K562 (cell line): ENCODE measurements at regions not wholly inside any gene's neighbourhood (a gene's known extent, or its start where the extent isn't known, plus 50 kb on each side); places are given as distances from the start of the nearest gene placed in this dataset.

ENCODE experiments used
- ATAC-seq: fragments of 200-7000 bp; cut with Tn5 transposase; 3 replicates; pipeline ENCODE4 v1.9.1; 2020; ENCODE audit warnings: moderate library complexity
- BruUV-seq: library from RNA; stranded (reverse); fragments of 400-500 nt; replicated peaks from 2 replicates; lab custom pipeline; 2021; lab: Mats Ljungman, UMichigan
- CTCF ChIA-PET: fragments of 300-600 bp; formaldehyde crosslinking; extraction: SDS; loops from one replicate; lab custom pipeline; 2021; ENCODE audit warnings: low intra/inter-chr PET ratio; lab: Yijun Ruan, JAX
- POLR2A ChIA-PET: fragments of 300-600, 350-650 bp; sonication (Branson Sonifier 250); formaldehyde crosslinking; extraction: SDS; loops from one replicate; lab custom pipeline; 2021; ENCODE audit warnings: antibody characterized with exemption, inconsistent platforms; lab: Yijun Ruan, JAX
- DNase-seq, 4 experiments: peaks; one replicate each; pipeline versions ENCODE4 v3.0.0 to v3.0.0-alpha.2; 2011 to 2018; ENCODE audit warnings: low spot score in 3 of 4, mixed read lengths in 3 of 4; ENCODE audit errors: extremely low read depth in 1 of 4
- FAIRE-seq: peaks from 2 replicates; lab custom pipeline; 2011; peaks lifted over from hg19 to GRCh38; lab: Jason Lieb, UNC
- H2AFZ ChIP-seq: 2 replicates; pipeline ENCODE4 v1.6.0; 2011; ENCODE audit warnings: low read depth, low read length, control low read depth, inconsistent platforms
- H3K27ac ChIP-seq: fragments of 200-600 bp; 3 replicates; pipeline ENCODE4 v1.8.0; 2011; ENCODE audit warnings: low read depth, mild to moderate bottlenecking, control low read depth, inconsistent platforms, low read length, moderate library complexity, mixed read lengths; ENCODE audit errors: extremely low read depth
- H3K27me3 ChIP-seq, 2 experiments: fragments of 300-600 bp in 1 of 2; 2 replicates in 1 of 2; 3 replicates in 1 of 2; pipeline versions ENCODE4 v1.6.0 to v1.8.0; 2011; ENCODE audit warnings: inconsistent platforms in 2 of 2, low read length in 2 of 2, mild to moderate bottlenecking in 1 of 2, mixed read lengths in 1 of 2, moderate library complexity in 1 of 2; ENCODE audit not compliant: control insufficient read depth in 2 of 2, insufficient read depth in 2 of 2
- H3K36me3 ChIP-seq: fragments of 300-600 bp; 3 replicates; pipeline ENCODE4 v1.8.0; 2011; ENCODE audit warnings: mild to moderate bottlenecking, low read length, inconsistent platforms; ENCODE audit not compliant: control insufficient read depth, insufficient read depth
- H3K4me1 ChIP-seq, 2 experiments: fragments of 200-600 bp in 1 of 2; replicated peaks in 1 of 2; 2 replicates in 1 of 2; 3 replicates in 1 of 2; pipeline versions ENCODE4 v1.5.1 to v1.8.0; 2011; ENCODE audit warnings: inconsistent platforms in 2 of 2, low read length in 2 of 2, mild to moderate bottlenecking in 1 of 2, mixed read lengths in 1 of 2, moderate library complexity in 1 of 2; ENCODE audit not compliant: control insufficient read depth in 2 of 2, insufficient read depth in 2 of 2
- H3K4me2 ChIP-seq: 2 replicates; pipeline ENCODE4 v1.6.1; 2011; ENCODE audit warnings: low read length, control low read depth, inconsistent platforms, mixed read lengths; ENCODE audit not compliant: insufficient read depth
- H3K4me3 ChIP-seq: fragments of 200-600 bp; sonication (generic), shearing (Covaris generic); 2 replicates; pipeline ENCODE4 v1.5.1; 2016; ENCODE audit warnings: control low read depth, inconsistent platforms
- H3K79me2 ChIP-seq: fragments of 200-600 bp; 3 replicates; pipeline ENCODE4 v1.8.0; 2011; ENCODE audit warnings: low read length, inconsistent platforms; ENCODE audit not compliant: control insufficient read depth, insufficient read depth
- H3K9ac ChIP-seq, 2 experiments: 2 replicates each; pipeline versions ENCODE4 v1.6.0 to v1.6.1; 2011; ENCODE audit warnings: low read depth in 2 of 2, low read length in 2 of 2, control low read depth in 1 of 2, inconsistent platforms in 1 of 2, mild to moderate bottlenecking in 1 of 2, mixed read lengths in 1 of 2; ENCODE audit not compliant: insufficient read depth in 1 of 2
- H3K9me1 ChIP-seq: one replicate; pipeline ENCODE4 v1.6.0; 2011; ENCODE audit warnings: inconsistent platforms, mild to moderate bottlenecking, low read length, moderate library complexity; ENCODE audit not compliant: control insufficient read depth, insufficient read depth
- H3K9me3 ChIP-seq: replicated peaks from 2 replicates; pipeline ENCODE4 v1.5.1; 2011; ENCODE audit warnings: low read depth, low read length, inconsistent platforms; ENCODE audit not compliant: control insufficient read depth, insufficient read depth
- H4K20me1 ChIP-seq: replicated peaks from 2 replicates; pipeline ENCODE4 v1.6.1; 2011; ENCODE audit warnings: low read length, inconsistent platforms, mixed read lengths; ENCODE audit not compliant: control insufficient read depth, insufficient read depth
- C11orf30 ChIP-seq: fragments of 450-650 bp; IDR thresholded peaks from 2 replicates; pipeline ENCODE4 v1.6.1; 2016; ENCODE audit warnings: low read depth, mild to moderate bottlenecking
- MAFF ChIP-seq: IDR thresholded peaks from 2 replicates; pipeline ENCODE4 v1.6.1; 2012; ENCODE audit warnings: low read length, improper control_type of control experiment
- MAFK ChIP-seq: IDR thresholded peaks from 2 replicates; pipeline ENCODE4 v1.6.1; 2011; ENCODE audit warnings: low read length, improper control_type of control experiment
- TSHZ1 ChIP-seq: fragments of 250-450 bp; sonication (Bioruptor Pico); IDR thresholded peaks from 2 replicates; pipeline ENCODE4 v1.4.0; 2020; ENCODE audit warnings: mild to moderate bottlenecking, moderate library complexity
- ZNF316 ChIP-seq: fragments of 450-650 bp; IDR thresholded peaks from 2 replicates; pipeline ENCODE4 v1.6.1; 2016
- WGBS: fragments of 100-300 bp; shearing (Covaris generic); methylation state at CpG from one replicate; pipeline ENCODE4 v1.1.6; 2016; ENCODE audit warnings: low coverage, mixed read lengths; ENCODE audit not compliant: insufficient coverage; ENCODE audit errors: missing lambda C conversion rate; 5-methylcytosine and 5-hydroxymethylcytosine counted together
- in situ Hi-C: fragments of 300-500 bp; cut with MboI; formaldehyde crosslinking; loops from 4 replicates; pipeline ENCODE4 v1.15.0; 2018; ENCODE audit warnings: inconsistent platforms, mixed read lengths
- intact Hi-C: fragments of 100-400 bp; cut with micrococcal nuclease; formaldehyde crosslinking; loops from 2 replicates; pipeline ENCODE4 v1.14.2; 2022

GRCh38 chr3:106247902-106248684 is 379.3 kb upstream of the CBLB start:
- H3K4me2 ChIP-seq, result no peak overlapping the region
- H3K27ac ChIP-seq, result no peak overlapping the region
- H3K27me3 ChIP-seq, result no peaks in the 10 kb centered on the region
- H3K9me1 ChIP-seq, result no peaks in the 10 kb centered on the region
- H3K9ac ChIP-seq, result no peak overlapping the region
- no peak overlapping the region for H2AFZ ChIP-seq
- CTCF ChIA-PET, result no interaction called here
- H3K9me3 ChIP-seq, result no peaks in the 10 kb centered on the region
- DNase-seq (no peak), ATAC-seq (no peak), FAIRE-seq (no peak)
- peak; percentile 78 for TF ChIP-seq MAFF
- no peak for TF ChIP-seq TSHZ1
- peak; percentile 49 for TF ChIP-seq C11orf30
- TF ChIP-seq ZNF316, result peak; percentile 77
- TF ChIP-seq MAFK, result peak; percentile 77
- in situ Hi-C loops (no loop called here), intact Hi-C loops (no loop called here)
- H3K79me2 ChIP-seq, result no peaks in the 10 kb centered on the region
- POLR2A ChIA-PET, result interaction anchor here (0.6 kb wide), 1 partner anchor 65 kb away, joined by 3 read pairs; no protein-coding TSS in a partner anchor
- no peak overlapping the region for H3K4me3 ChIP-seq
- 23% methylated on average over 4 of the region's 5 CpGs for WGBS
- no TSS peak for BruUV-seq
- no peaks in the 10 kb centered on the region for H3K36me3 ChIP-seq
- no peaks in the 10 kb centered on the region for H3K4me1 ChIP-seq
- no peaks in the 10 kb centered on the region for H4K20me1 ChIP-seq
